NCI-H510A treated with DMSO at 0.1 percent for 48 hours (cell line): ENCODE measurements at regions not wholly inside any gene's neighbourhood (a gene's known extent, or its start where the extent isn't known, plus 50 kb on each side); places are given as distances from the start of the nearest gene placed in this dataset.
"Not testable (repeated sequence)": the region's sequence is repeated elsewhere in the genome, so short reads cannot be mapped to it uniquely, and the experiment has no call there.

Experiments
- DNase-seq: peaks from one replicate; lab custom pipeline; 2025; lab: John Stamatoyannopoulos, UW

- not testable (repeated sequence) for DNase-seq
These were observed 995.8 kb downstream of the LTN1 start for GRCh38 chr21:27996906-27997305.

- not testable (repeated sequence) for DNase-seq
These were observed 1007.9 kb downstream of the LTN1 start for GRCh38 chr21:27984663-27985325.

GRCh38 chr21:27979446-27979845 is 1012.6 kb upstream of the ADAMTS5 start:
- not testable (repeated sequence) for DNase-seq

- no peak for DNase-seq
These were observed 1008.6 kb upstream of the ADAMTS5 start for GRCh38 chr21:27975514-27975913.

- DNase-seq: not testable (repeated sequence)
These were observed 1007.3 kb upstream of the ADAMTS5 start for GRCh38 chr21:27974152-27974551.

- DNase-seq: not testable (repeated sequence)
These were observed 1001.4 kb upstream of the ADAMTS5 start for GRCh38 chr21:27968240-27968639.

GRCh38 chr21:27954543-27955165 is 987.8 kb upstream of the ADAMTS5 start:
- DNase-seq: no peak

GRCh38 chr21:27953340-27954045 is 986.6 kb upstream of the ADAMTS5 start:
- DNase-seq: no peak

- DNase-seq: not testable (repeated sequence)
These were observed 982.2 kb upstream of the ADAMTS5 start for GRCh38 chr21:27949093-27949492.

GRCh38 chr21:27930108-27930767 is 963.4 kb upstream of the ADAMTS5 start:
- DNase-seq: not testable (repeated sequence)

- DNase-seq: not testable (repeated sequence)
These were observed 962.3 kb upstream of the ADAMTS5 start for GRCh38 chr21:27929179-27929578.

- not testable (repeated sequence) for DNase-seq
These were observed 961.7 kb upstream of the ADAMTS5 start for GRCh38 chr21:27928534-27929115.

- DNase-seq: not testable (repeated sequence)
These were observed 954.5 kb upstream of the ADAMTS5 start for GRCh38 chr21:27921421-27921820.

GRCh38 chr21:27917966-27918365 is 951.1 kb upstream of the ADAMTS5 start:
- not testable (repeated sequence) for DNase-seq

GRCh38 chr21:27916326-27916725 is 949.4 kb upstream of the ADAMTS5 start:
- not testable (repeated sequence) for DNase-seq

- DNase-seq: not testable (repeated sequence)
These were observed 945.2 kb upstream of the ADAMTS5 start for GRCh38 chr21:27912133-27912532.

GRCh38 chr21:27909487-27909886 is 942.6 kb upstream of the ADAMTS5 start:
- DNase-seq: not testable (repeated sequence)

GRCh38 chr21:27908816-27909215 is 941.9 kb upstream of the ADAMTS5 start:
- not testable (repeated sequence) for DNase-seq

- not testable (repeated sequence) for DNase-seq
These were observed 936.0 kb upstream of the ADAMTS5 start for GRCh38 chr21:27902904-27903303.

GRCh38 chr21:27893619-27894018 is 926.7 kb upstream of the ADAMTS5 start:
- not testable (repeated sequence) for DNase-seq

- DNase-seq: not testable (repeated sequence)
These were observed 924.6 kb upstream of the ADAMTS5 start for GRCh38 chr21:27891495-27891894.
